Bronchial epithelial cell (primary cell): ENCODE measurements at regions not wholly inside any gene's neighbourhood (a gene's known extent, or its start where the extent isn't known, plus 50 kb on each side); places are given as distances from the start of the nearest gene placed in this dataset.

Experiments used
- DNase-seq: peaks from one replicate; pipeline ENCODE4 v3.0.0-alpha.2; 2010; ENCODE audit warnings: low read depth
- FAIRE-seq: peaks from 2 replicates; lab custom pipeline; 2011; peaks lifted over from hg19 to GRCh38; lab: Jason Lieb, UNC
- H3K27me3 ChIP-seq: 2 replicates; pipeline ENCODE4 v1.5.1; 2011; ENCODE audit warnings: low read length; ENCODE audit not compliant: control insufficient read depth, insufficient read depth
- H3K36me3 ChIP-seq: 2 replicates; pipeline ENCODE4 v1.5.1; 2011; ENCODE audit warnings: low read length; ENCODE audit not compliant: control insufficient read depth, insufficient read depth
- H3K4me3 ChIP-seq: 2 replicates; pipeline ENCODE4 v1.5.1; 2011; ENCODE audit warnings: mild to moderate bottlenecking, low read depth, low read length, control low read depth
- TF ChIP-seq, protein P1 (sequence below): IDR thresholded peaks from 2 replicates; pipeline ENCODE4 v1.5.1; 2011; ENCODE audit warnings: mild to moderate bottlenecking, moderate library complexity, low read length, control low read depth, inconsistent platforms; ENCODE audit not compliant: insufficient read depth, severe bottlenecking

DNA sequence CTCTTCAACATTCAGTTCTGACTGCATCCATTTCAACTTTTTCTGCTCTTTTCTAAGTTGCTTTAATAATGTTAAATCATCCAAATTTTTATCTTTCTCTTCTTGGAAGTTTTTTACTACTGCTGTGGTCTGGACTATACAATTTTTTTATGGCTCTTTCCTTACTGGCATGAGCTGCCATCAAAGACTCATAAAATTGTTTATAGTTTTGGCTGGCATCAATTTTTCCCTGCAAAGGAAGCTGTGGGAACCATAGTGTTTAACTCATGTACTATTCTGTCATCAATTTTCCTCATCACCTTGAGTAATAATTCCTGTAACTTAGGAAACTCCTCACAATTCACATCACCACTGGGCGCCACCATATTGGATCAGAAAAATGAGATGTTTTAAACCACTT lies 77.6 kb upstream of the A1CF start:
- TF ChIP-seq, protein P1, sequence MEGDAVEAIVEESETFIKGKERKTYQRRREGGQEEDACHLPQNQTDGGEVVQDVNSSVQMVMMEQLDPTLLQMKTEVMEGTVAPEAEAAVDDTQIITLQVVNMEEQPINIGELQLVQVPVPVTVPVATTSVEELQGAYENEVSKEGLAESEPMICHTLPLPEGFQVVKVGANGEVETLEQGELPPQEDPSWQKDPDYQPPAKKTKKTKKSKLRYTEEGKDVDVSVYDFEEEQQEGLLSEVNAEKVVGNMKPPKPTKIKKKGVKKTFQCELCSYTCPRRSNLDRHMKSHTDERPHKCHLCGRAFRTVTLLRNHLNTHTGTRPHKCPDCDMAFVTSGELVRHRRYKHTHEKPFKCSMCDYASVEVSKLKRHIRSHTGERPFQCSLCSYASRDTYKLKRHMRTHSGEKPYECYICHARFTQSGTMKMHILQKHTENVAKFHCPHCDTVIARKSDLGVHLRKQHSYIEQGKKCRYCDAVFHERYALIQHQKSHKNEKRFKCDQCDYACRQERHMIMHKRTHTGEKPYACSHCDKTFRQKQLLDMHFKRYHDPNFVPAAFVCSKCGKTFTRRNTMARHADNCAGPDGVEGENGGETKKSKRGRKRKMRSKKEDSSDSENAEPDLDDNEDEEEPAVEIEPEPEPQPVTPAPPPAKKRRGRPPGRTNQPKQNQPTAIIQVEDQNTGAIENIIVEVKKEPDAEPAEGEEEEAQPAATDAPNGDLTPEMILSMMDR = no peak
- Histone ChIP-seq H3K4me3 (no peak overlapping the region), H3K36me3 (no peaks in the 10 kb centered on the region), H3K27me3 (no peaks in the 10 kb centered on the region)
- no peak for DNase-seq
- FAIRE-seq = no peak

DNA sequence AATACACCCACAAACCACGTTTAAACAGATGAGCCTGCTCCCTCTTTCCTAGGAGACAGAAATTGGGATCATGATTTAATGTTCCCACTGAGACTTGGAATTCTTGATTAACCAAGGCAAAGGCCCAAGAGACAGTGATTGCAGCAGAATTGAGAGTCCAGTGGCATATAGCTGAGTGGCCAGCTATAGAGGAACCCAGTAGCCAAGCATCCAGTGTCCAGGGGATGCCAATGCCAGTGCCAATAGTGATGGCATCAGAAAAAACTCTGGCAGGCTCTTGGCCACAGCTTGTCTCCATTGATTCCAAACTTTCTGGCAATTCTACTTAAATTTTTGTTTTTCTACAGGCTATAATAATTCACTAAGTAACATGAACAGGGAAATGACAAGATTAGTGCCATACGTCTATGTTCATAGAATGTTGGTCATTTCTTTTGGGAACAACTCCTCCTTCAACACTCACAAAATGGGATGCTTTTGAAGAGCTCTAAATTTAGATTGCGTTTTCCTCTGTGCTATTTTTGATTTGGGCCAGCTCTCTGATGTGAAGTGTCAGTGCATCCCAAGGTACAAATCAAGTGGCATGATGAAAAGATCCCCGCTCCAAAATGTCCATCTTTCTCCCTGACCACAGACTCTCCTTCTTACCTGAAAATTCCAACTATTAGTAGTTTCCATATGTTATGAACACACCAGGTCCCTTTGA lies 83.1 kb upstream of the A1CF start:
- H3K27me3 ChIP-seq = no peaks in the 10 kb centered on the region
- no peak overlapping the region for H3K4me3 ChIP-seq
- FAIRE-seq = no peak
- DNase-seq = no peak
- TF ChIP-seq, protein P1 = no peak
- H3K36me3 ChIP-seq = no peaks in the 10 kb centered on the region

GRCh38 chr10:50972591-50972990 lies 87.2 kb upstream of the A1CF start:
- DNase-seq (no peak), FAIRE-seq (no peak)
- Histone ChIP-seq H3K27me3 (no peaks in the 10 kb centered on the region), H3K36me3 (no peaks in the 10 kb centered on the region), H3K4me3 (no peak overlapping the region)
- TF ChIP-seq, protein P1 = no peak

DNA sequence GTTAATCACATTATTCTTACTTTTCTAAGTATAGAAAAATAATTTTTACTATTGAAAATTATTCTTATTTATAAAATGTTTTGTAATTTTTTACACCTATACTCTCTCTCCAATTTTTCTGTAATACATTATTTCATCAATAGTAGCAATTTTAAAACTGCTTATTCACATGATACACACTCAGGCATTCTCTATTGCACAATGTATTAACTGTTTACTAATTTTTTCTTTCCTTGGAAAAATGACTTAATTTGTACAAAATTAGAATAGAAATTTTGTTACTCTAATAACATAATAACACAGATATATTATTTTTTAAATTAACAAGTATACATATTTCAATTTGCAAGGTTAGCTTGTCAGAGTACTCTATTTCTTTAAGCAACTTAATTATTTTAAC lies 92.9 kb upstream of the PRKG1 start:
- TF ChIP-seq, protein P1 = no peak
- FAIRE-seq = no peak

DNA sequence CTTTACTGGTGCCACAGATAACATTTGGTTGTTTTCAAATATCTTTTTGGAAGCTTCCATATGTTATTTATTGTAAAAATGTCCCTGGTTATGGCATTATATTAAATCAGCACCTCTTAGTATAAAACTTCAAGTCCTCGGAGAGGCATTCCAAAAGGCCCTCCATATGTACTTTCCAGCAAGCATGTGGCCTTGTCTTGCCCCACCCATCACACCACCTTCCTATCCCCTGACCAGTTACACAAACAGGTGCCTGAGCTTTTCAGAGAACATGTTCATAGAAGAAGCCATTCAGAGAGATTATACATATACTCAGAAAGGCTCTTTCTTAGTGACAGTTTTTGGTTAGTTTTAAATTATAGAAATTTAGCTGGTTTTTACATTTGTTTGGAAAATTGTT lies 92.4 kb upstream of the PRKG1 start:
- TF ChIP-seq, protein P1 = no peak
- FAIRE-seq (no peak), DNase-seq (no peak)
- Histone ChIP-seq H3K27me3 (peaks cover 3% of the 10 kb centered on the region), H3K36me3 (no peaks in the 10 kb centered on the region), H3K4me3 (no peak overlapping the region)

More for the DNA sequence above, 92.9 kb upstream of the PRKG1 start:
- no peak for DNase-seq
- no peak overlapping the region for H3K4me3 ChIP-seq
- peaks cover 3% of the 10 kb centered on the region for H3K27me3 ChIP-seq
- H3K36me3 ChIP-seq = no peaks in the 10 kb centered on the region

GRCh38 chr10:50982989-50983388 lies 91.3 kb upstream of the PRKG1 start:
- Histone ChIP-seq H3K27me3 (peaks cover 3% of the 10 kb centered on the region), H3K4me3 (no peak overlapping the region), H3K36me3 (no peaks in the 10 kb centered on the region)
- TF ChIP-seq, protein P1 = no peak
- DNase-seq = no peak
- FAIRE-seq = no peak
